IMR-90 (cell line): ENCODE measurements at regions not wholly inside any gene's neighbourhood (a gene's known extent, or its start where the extent isn't known, plus 50 kb on each side); places are given as distances from the start of the nearest gene placed in this dataset.

Source experiments
- CEBPB ChIP-seq: IDR thresholded peaks from 2 replicates; pipeline ENCODE4 v1.6.1; 2012; ENCODE audit warnings: low read depth, low read length, improper control_type of control experiment
- FOS ChIP-seq: fragments of 150-350 bp; IDR thresholded peaks from 2 replicates; pipeline ENCODE4 v1.6.1; 2016; ENCODE audit warnings: low read depth, low read length
- MAZ ChIP-seq: IDR thresholded peaks from 2 replicates; pipeline ENCODE4 v1.6.1; 2012; ENCODE audit warnings: low read depth, mild to moderate bottlenecking, low read length, improper control_type of control experiment, moderate library complexity, borderline replicate concordance
- POLR2A ChIP-seq: IDR thresholded peaks from 2 replicates; pipeline ENCODE4 v1.6.1; 2012; ENCODE audit warnings: mild to moderate bottlenecking, low read depth, low read length
- RAD21 ChIP-seq: IDR thresholded peaks from 2 replicates; pipeline ENCODE4 v1.6.1; 2012; ENCODE audit warnings: low read length, improper control_type of control experiment
- RFX5 ChIP-seq: IDR thresholded peaks from 2 replicates; pipeline ENCODE4 v1.8.0; 2012; ENCODE audit warnings: low read depth, mild to moderate bottlenecking, low read length, moderate library complexity
- SMC3 ChIP-seq: fragments of 150-350 bp; IDR thresholded peaks from 2 replicates; pipeline ENCODE4 v1.6.1; 2016; ENCODE audit warnings: low read depth, mild to moderate bottlenecking, antibody characterized with exemption, low read length, moderate library complexity
- TF ChIP-seq, protein P1 (sequence below): conservative IDR thresholded peaks from 2 replicates; pipeline ENCODE4 v1.5.1; 2012; ENCODE audit warnings: mild to moderate bottlenecking, low read depth, low read length, improper control_type of control experiment
- TF ChIP-seq, protein P2 (sequence below): fragments of 150-350 bp; IDR thresholded peaks from 2 replicates; pipeline ENCODE4 v1.6.1; 2016; ENCODE audit warnings: low read depth, mild to moderate bottlenecking, low read length, moderate library complexity, borderline replicate concordance
- TF ChIP-seq, protein P3 (sequence below): fragments of 150-350 bp; IDR thresholded peaks from 2 replicates; pipeline ENCODE4 v1.6.1; 2017; ENCODE audit warnings: mild to moderate bottlenecking, antibody characterized with exemption, low read length, low read depth

DNA sequence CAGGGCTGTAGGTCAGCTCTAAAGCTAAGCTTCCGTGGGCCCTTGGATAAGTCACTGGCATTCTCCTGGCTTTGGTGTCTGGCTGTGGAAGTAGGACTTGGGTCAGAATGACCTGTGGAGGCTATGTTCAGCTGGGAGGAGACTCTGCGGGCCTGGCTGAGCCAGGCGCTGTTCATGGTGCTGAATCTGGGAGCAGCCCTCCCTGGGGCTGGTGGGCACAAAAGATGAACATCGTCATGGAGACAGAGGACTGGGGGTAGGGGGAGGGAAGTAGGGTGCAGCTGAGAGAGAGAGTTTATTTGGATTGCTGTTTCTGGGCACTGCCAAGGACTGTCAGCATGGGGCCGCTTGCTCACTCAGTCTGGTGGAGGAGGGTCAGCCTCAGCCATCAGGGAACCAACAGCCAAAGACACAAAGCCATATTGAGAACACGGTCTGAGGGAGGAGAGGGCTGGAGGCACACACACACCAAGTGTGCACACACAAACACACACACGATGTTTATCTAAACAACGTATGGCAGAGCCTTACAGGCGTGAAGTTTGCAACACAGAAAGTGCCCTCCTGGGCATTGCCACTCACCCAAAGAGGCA lies 120.7 kb upstream of the LINGO1 start:
- TF ChIP-seq, protein P1, sequence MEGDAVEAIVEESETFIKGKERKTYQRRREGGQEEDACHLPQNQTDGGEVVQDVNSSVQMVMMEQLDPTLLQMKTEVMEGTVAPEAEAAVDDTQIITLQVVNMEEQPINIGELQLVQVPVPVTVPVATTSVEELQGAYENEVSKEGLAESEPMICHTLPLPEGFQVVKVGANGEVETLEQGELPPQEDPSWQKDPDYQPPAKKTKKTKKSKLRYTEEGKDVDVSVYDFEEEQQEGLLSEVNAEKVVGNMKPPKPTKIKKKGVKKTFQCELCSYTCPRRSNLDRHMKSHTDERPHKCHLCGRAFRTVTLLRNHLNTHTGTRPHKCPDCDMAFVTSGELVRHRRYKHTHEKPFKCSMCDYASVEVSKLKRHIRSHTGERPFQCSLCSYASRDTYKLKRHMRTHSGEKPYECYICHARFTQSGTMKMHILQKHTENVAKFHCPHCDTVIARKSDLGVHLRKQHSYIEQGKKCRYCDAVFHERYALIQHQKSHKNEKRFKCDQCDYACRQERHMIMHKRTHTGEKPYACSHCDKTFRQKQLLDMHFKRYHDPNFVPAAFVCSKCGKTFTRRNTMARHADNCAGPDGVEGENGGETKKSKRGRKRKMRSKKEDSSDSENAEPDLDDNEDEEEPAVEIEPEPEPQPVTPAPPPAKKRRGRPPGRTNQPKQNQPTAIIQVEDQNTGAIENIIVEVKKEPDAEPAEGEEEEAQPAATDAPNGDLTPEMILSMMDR, result no peak
- no peak for TF ChIP-seq RFX5
- TF ChIP-seq POLR2A, result no peak
- TF ChIP-seq MAZ, result no peak
- TF ChIP-seq, protein P2, sequence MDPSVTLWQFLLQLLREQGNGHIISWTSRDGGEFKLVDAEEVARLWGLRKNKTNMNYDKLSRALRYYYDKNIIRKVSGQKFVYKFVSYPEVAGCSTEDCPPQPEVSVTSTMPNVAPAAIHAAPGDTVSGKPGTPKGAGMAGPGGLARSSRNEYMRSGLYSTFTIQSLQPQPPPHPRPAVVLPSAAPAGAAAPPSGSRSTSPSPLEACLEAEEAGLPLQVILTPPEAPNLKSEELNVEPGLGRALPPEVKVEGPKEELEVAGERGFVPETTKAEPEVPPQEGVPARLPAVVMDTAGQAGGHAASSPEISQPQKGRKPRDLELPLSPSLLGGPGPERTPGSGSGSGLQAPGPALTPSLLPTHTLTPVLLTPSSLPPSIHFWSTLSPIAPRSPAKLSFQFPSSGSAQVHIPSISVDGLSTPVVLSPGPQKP, result no peak
- no peak for TF ChIP-seq SMC3
- no peak for TF ChIP-seq RAD21
- no peak for TF ChIP-seq CEBPB
- TF ChIP-seq FOS, result no peak
- TF ChIP-seq, protein P3, sequence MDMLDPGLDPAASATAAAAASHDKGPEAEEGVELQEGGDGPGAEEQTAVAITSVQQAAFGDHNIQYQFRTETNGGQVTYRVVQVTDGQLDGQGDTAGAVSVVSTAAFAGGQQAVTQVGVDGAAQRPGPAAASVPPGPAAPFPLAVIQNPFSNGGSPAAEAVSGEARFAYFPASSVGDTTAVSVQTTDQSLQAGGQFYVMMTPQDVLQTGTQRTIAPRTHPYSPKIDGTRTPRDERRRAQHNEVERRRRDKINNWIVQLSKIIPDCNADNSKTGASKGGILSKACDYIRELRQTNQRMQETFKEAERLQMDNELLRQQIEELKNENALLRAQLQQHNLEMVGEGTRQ, result no peak
